Neuronal stem cell (in vitro differentiated cells): ENCODE measurements at regions not wholly inside any gene's neighbourhood (a gene's known extent, or its start where the extent isn't known, plus 50 kb on each side); places are given as distances from the start of the nearest gene placed in this dataset.

Experiments
- DNase-seq: peaks from one replicate; pipeline ENCODE4 v3.0.0-alpha.2; 2013; ENCODE audit warnings: low spot score
- H2AFZ ChIP-seq: one replicate; pipeline ENCODE4 v1.6.1; 2013; ENCODE audit warnings: mild to moderate bottlenecking, low read length, inconsistent platforms
- H2AK5ac ChIP-seq: 2 replicates; pipeline ENCODE4 v1.6.1; 2013; ENCODE audit warnings: low read depth, mild to moderate bottlenecking, inconsistent platforms, low read length, moderate library complexity, mixed read lengths
- H2BK120ac ChIP-seq: 2 replicates; pipeline ENCODE4 v1.6.1; 2013; ENCODE audit warnings: low read depth, mild to moderate bottlenecking, inconsistent platforms, low read length, moderate library complexity, mixed read lengths
- H2BK12ac ChIP-seq: one replicate; pipeline ENCODE4 v1.6.1; 2013; ENCODE audit warnings: low read length, inconsistent platforms
- H2BK15ac ChIP-seq: 2 replicates; pipeline ENCODE4 v1.6.1; 2013; ENCODE audit warnings: mild to moderate bottlenecking, low read length, inconsistent platforms, mixed read lengths
- H2BK5ac ChIP-seq: one replicate; pipeline ENCODE4 v1.6.1; 2013; ENCODE audit warnings: inconsistent platforms, mild to moderate bottlenecking, low read length, moderate library complexity
- H3K14ac ChIP-seq: one replicate; pipeline ENCODE4 v1.6.1; 2013; ENCODE audit warnings: low read length, inconsistent platforms
- H3K18ac ChIP-seq: 2 replicates; pipeline ENCODE4 v1.6.1; 2013; ENCODE audit warnings: low read length, inconsistent platforms
- H3K23ac ChIP-seq: 2 replicates; pipeline ENCODE4 v1.6.1; 2013; ENCODE audit warnings: low read depth, mild to moderate bottlenecking, mixed read lengths, low read length, inconsistent platforms; ENCODE audit not compliant: poor library complexity
- H3K27ac ChIP-seq: replicated peaks from 3 replicates; pipeline ENCODE4 v1.5.1; 2013; ENCODE audit warnings: low read length, inconsistent platforms
- H3K27me3 ChIP-seq, 3 experiments: 2 replicates each; pipeline ENCODE4 v1.6.1; 2013; ENCODE audit warnings: low read length in 3 of 3, mild to moderate bottlenecking in 2 of 3, inconsistent platforms in 1 of 3, low read depth in 1 of 3, mixed read lengths in 1 of 3, moderate library complexity in 1 of 3; ENCODE audit not compliant: control insufficient read depth in 3 of 3, insufficient read depth in 3 of 3
- H3K36me3 ChIP-seq, 2 donors: replicated peaks in 1 of 2; 2 replicates each; pipeline ENCODE4 v1.6.1; 2013; ENCODE audit warnings: low read length in 2 of 2; ENCODE audit not compliant: control insufficient read depth in 2 of 2, insufficient read depth in 2 of 2
- H3K4ac ChIP-seq: 2 replicates; pipeline ENCODE4 v1.6.1; 2013; ENCODE audit warnings: inconsistent platforms, mild to moderate bottlenecking, low read length, moderate library complexity
- H3K4me1 ChIP-seq, 2 donors: 1 replicate in 1 of 2; 2 replicates in 1 of 2; pipeline ENCODE4 v1.6.1; 2013; ENCODE audit warnings: low read length in 2 of 2, low read depth in 1 of 2; ENCODE audit not compliant: control insufficient read depth in 2 of 2, insufficient read depth in 1 of 2
- H3K4me2 ChIP-seq: one replicate; pipeline ENCODE4 v1.6.1; 2013; ENCODE audit warnings: mild to moderate bottlenecking, low read length, inconsistent platforms; ENCODE audit not compliant: insufficient read depth, poor library complexity, severe bottlenecking
- H3K4me3 ChIP-seq, 2 donors: 2 replicates each; pipeline ENCODE4 v1.5.1; 2013; ENCODE audit warnings: low read length in 2 of 2, mild to moderate bottlenecking in 2 of 2, inconsistent platforms in 1 of 2, moderate library complexity in 1 of 2
- H3K79me1 ChIP-seq: one replicate; pipeline ENCODE4 v1.6.1; 2013; ENCODE audit warnings: low read depth, mild to moderate bottlenecking, inconsistent platforms, low read length, moderate library complexity
- H3K9ac ChIP-seq: one replicate; pipeline ENCODE4 v1.6.1; 2013; ENCODE audit warnings: mild to moderate bottlenecking, low read depth, low read length, inconsistent platforms; ENCODE audit not compliant: poor library complexity
- H3K9me3 ChIP-seq, 2 donors: replicated peaks in 1 of 2; 2 replicates each; pipeline versions ENCODE3 to v1.6.1; 2013; ENCODE audit warnings: low read length in 2 of 2, mild to moderate bottlenecking in 2 of 2, inconsistent platforms in 1 of 2, low read depth in 1 of 2, mixed read lengths in 1 of 2, moderate library complexity in 1 of 2; ENCODE audit not compliant: control insufficient read depth in 2 of 2, insufficient read depth in 1 of 2
- H4K8ac ChIP-seq: one replicate; pipeline ENCODE4 v1.6.1; 2013; ENCODE audit warnings: low read depth, mild to moderate bottlenecking, inconsistent platforms, low read length, moderate library complexity
- H4K91ac ChIP-seq: one replicate; pipeline ENCODE4 v1.6.1; 2013; ENCODE audit warnings: low read length, low read depth, mild to moderate bottlenecking, inconsistent platforms; ENCODE audit not compliant: poor library complexity
- WGBS, 2 donors: extraction: QIAGEN DNeasy Blood & Tissue Kit; methylation state at CpG; one replicate each; pipeline ENCODE4 v1.1.7; 2013; ENCODE audit warnings: missing lambda C conversion rate in 2 of 2, mixed read lengths in 1 of 2; ENCODE audit not compliant: insufficient read length in 2 of 2, insufficient replicate concordance in 1 of 2; ENCODE audit errors: extremely low coverage in 2 of 2; 5-methylcytosine and 5-hydroxymethylcytosine counted together

DNA sequence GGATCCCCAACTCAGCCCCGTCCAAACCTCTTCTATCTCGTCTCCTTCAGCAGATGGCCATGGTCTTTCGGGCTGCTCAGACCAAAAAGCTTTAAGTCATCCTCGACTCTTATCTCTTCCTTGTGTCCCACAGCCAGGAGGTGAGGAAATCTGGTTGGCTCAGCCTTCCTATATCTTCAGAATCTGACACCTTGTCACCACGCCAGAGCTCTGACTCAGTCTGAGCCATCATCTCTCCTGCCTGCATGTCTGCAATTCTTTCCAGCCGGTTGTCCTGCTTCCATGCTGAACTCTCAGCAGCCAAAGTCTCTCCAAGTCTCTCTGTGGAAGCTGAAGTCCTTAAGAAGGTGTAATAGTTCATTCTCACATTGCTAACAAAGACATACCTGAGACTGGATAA, 419.3 kb upstream of the ADAMTS16 start:
- Histone ChIP-seq H2BK15ac (no peak overlapping the region), H3K4me3 (no peak overlapping the region), H4K8ac (no peak overlapping the region), H3K23ac (no peak overlapping the region), H2AFZ (no peak overlapping the region), H3K14ac (no peak overlapping the region), H3K27ac (no peak overlapping the region), H2AK5ac (no peak overlapping the region), H3K27me3 (no peaks in the 10 kb centered on the region), H3K18ac (no peak overlapping the region), H3K4me1 (no peaks in the 10 kb centered on the region), H3K9ac (no peak overlapping the region), H3K4ac (no peak overlapping the region), H2BK12ac (no peak overlapping the region), H3K4me2 (no peak overlapping the region), H4K91ac (no peak overlapping the region), H3K36me3 (no peaks in the 10 kb centered on the region), H3K79me1 (no peaks in the 10 kb centered on the region), H2BK5ac (no peak overlapping the region), H3K9me3 (peaks cover 0 to 2% of the 10 kb centered on the region in 2 donors), H2BK120ac (no peak overlapping the region)
- no CpG with 5 or more reads among the region's 6 CpGs for WGBS, 2 donors
- DNase-seq, result no peak

DNA sequence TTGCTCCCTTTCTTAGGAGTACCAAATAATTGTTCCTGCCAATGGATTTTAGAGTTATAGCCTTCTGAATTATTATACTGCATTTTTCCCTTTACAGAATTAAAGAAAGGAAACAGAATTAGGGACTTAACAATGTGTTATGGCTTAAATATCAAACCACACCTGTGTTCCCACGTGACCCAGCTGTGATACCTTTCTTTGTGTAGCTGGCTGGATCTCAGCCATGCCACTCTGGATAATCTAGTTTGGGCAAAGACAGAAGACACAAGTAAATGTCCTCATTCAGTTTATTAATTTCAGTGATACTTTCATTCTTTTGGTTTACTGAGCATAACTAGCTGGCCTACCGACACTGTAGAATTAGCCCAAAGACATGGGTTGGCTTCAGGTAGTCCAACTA, 417.2 kb upstream of the ADAMTS16 start:
- Histone ChIP-seq H2BK120ac (no peak overlapping the region), H3K4ac (no peak overlapping the region), H2AFZ (no peak overlapping the region), H3K23ac (no peak overlapping the region), H4K8ac (no peak overlapping the region), H4K91ac (no peak overlapping the region), H3K4me3 (no peak overlapping the region), H3K14ac (no peak overlapping the region), H2BK5ac (no peak overlapping the region), H3K79me1 (no peaks in the 10 kb centered on the region), H2BK12ac (no peak overlapping the region), H3K4me1 (no peaks in the 10 kb centered on the region), H3K4me2 (no peak overlapping the region), H3K27ac (no peak overlapping the region), H3K9me3 (peaks cover 0 to 2% of the 10 kb centered on the region in 2 donors), H3K9ac (no peak overlapping the region), H3K18ac (no peak overlapping the region), H2BK15ac (no peak overlapping the region), H3K36me3 (no peaks in the 10 kb centered on the region), H2AK5ac (no peak overlapping the region), H3K27me3 (no peaks in the 10 kb centered on the region)
- no CpG with 5 or more reads among the region's 2 CpGs for WGBS, 2 donors
- no peak for DNase-seq

DNA sequence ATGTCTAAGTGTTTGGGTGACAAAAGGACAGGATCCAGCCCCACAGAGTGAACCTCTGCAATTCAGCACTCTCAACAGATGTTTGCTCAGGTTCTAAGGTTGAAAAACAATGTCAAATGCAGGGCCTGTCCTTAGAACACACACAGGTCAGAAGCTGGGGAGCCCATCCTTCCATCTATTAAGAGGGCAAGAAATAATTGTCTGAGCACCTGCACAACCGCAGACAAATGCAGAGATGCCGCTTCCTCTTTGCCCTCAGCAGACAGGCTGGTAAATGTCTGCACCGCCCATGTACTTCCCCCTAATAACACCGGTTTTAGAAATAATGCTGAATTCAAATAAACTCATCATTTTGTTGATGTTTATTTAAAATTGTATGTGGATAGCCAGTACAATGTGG, 414.5 kb upstream of the ADAMTS16 start:
- Histone ChIP-seq H3K79me1 (no peaks in the 10 kb centered on the region), H3K4me2 (no peak overlapping the region), H3K23ac (no peak overlapping the region), H3K4me3 (no peak overlapping the region), H4K91ac (no peak overlapping the region), H3K14ac (no peak overlapping the region), H3K4me1 (no peaks in the 10 kb centered on the region), H2BK5ac (no peak overlapping the region), H3K27me3 (no peaks in the 10 kb centered on the region), H3K9me3 (peaks cover 0 to 2% of the 10 kb centered on the region in 2 donors), H2AK5ac (no peak overlapping the region), H3K27ac (no peak overlapping the region), H2AFZ (no peak overlapping the region), H4K8ac (no peak overlapping the region), H2BK12ac (no peak overlapping the region), H3K18ac (no peak overlapping the region), H3K9ac (no peak overlapping the region), H3K36me3 (no peaks in the 10 kb centered on the region), H2BK120ac (no peak overlapping the region), H2BK15ac (no peak overlapping the region), H3K4ac (no peak overlapping the region)
- DNase-seq, result no peak
- WGBS, 2 donors, result no CpG with 5 or more reads among the region's 4 CpGs

DNA sequence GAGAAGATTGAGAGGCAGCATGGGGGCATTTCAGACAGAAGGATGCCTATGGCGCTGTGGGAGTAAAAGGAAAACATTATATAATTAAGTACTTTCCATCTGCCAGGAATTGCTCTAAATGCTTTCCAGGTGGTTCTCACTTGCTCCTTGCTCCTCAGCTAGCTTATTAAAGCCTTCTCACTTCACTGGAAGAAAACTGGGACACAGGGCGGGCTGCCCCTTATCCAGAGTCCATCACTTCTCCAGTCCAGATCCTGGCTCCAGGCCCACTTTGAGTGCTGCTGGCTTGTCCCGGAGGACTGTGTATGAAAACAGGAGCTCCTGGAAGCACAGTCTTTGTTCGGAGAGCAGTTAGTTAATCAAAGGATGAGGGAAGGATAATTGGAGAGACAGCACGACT, 409.9 kb upstream of the ADAMTS16 start:
- Histone ChIP-seq H2BK120ac (no peak overlapping the region), H3K36me3 (no peaks in the 10 kb centered on the region), H3K4ac (no peak overlapping the region), H3K9ac (no peak overlapping the region), H2BK12ac (no peak overlapping the region), H3K9me3 (no peaks in the 10 kb centered on the region), H3K27ac (no peak overlapping the region), H3K18ac (no peak overlapping the region), H2BK15ac (no peak overlapping the region), H4K8ac (no peak overlapping the region), H2BK5ac (no peak overlapping the region), H3K4me2 (no peak overlapping the region), H3K27me3 (peaks cover 0 to 5% (median 0%) of the 10 kb centered on the region in 3 experiments), H3K4me1 (no peaks in the 10 kb centered on the region), H3K14ac (no peak overlapping the region), H3K23ac (no peak overlapping the region), H2AFZ (no peak overlapping the region), H3K4me3 (no peak overlapping the region), H4K91ac (no peak overlapping the region), H3K79me1 (no peaks in the 10 kb centered on the region), H2AK5ac (no peak overlapping the region)
- WGBS, 2 donors, result no CpG with 5 or more reads among the region's 5 CpGs
- no peak for DNase-seq
